GM12864 (cell line): ENCODE measurements at regions not wholly inside any gene's neighbourhood (a gene's known extent, or its start where the extent isn't known, plus 50 kb on each side); places are given as distances from the start of the nearest gene placed in this dataset.
A peak's percentile ranks its signal among the peaks of the same experiment; 100 is the strongest.

ENCODE experiments used
- DNase-seq: peaks from one replicate; pipeline ENCODE4 v3.0.0-alpha.2; 2011; ENCODE audit warnings: low read depth
- H3K4me3 ChIP-seq: 2 replicates; pipeline ENCODE4 v1.5.1; 2011; ENCODE audit warnings: mild to moderate bottlenecking, low read depth, low read length, control low read depth
- CTCF ChIP-seq: IDR thresholded peaks from 2 replicates; pipeline ENCODE4 v1.5.1; 2011; ENCODE audit warnings: low read depth, mild to moderate bottlenecking, moderate library complexity, low read length, control low read depth, inconsistent platforms; ENCODE audit errors: missing control alignments

DNA sequence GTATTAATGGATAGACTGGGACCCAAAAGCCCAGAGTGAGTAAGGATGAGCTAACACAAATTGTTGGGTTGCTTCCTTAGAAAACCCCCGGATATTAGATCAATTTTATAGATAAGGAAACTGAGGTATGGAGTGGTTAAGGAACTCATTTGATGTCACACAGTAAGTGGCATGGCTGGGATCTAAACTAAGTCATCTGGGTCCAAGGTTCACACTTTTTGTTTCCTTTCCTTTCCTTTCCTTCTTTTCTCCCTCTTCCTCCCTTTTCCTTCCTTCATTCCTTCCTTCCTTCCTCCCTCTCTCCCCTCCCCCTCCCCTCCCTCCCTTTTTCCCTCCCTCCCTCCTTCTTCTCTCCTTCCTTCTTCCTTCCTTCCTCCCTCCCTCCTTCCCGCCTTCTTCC lies 469.5 kb downstream of the TYW1 start:
- no peak for TF ChIP-seq CTCF
- no peak for DNase-seq
- H3K4me3 ChIP-seq, result no peak overlapping the region

DNA sequence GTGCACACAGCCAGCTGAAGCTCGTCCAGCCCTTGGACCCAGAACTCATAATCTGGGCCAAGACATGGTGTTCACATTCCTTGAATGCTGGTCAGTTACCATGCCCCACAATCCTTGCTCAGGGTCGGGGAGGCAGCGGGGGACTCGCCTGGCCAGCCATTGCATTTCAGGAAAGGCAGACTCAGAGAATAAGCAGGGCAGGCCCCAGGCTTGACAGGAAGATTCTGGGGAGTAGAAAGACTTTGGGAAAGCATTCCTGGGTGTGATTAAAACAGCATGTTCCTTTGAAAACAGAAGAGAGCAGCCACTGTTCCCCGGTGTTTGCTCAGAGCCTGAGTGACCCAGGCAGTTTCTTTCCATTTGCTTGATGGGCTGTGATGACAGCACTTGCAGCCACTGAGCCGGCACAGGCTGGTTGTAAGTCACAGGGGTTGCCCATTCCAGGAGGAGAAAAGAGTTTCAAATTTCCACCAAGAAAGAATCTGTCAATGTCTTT lies 473.7 kb downstream of the TYW1 start:
- TF ChIP-seq CTCF, result no peak
- H3K4me3 ChIP-seq, result no peak overlapping the region
- no peak for DNase-seq

GRCh38 chr7:67475293-67475692 lies 478.7 kb downstream of the TYW1 start:
- DNase-seq, result no peak
- H3K4me3 ChIP-seq, result no peak overlapping the region
- TF ChIP-seq CTCF, result no peak

DNA sequence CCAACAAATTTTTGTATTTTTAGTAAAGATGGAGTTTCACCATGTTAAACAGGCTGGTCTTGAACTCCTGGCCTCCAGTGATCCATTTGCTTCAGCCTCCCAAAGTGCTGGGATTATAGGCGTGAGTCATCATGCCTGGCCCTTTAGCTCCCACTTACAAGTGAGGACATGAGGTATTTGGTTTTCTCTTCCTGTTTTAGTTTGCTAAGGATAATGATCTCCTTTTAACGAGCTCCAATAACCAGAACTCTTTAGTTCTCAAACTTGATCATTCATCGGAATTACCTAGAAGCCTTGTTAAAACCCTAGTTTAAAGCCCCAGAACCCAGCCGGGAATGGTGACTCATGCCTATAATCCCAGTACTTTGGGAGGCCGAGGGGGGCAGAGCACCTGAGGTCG lies 481.4 kb downstream of the TYW1 start:
- no peak overlapping the region for H3K4me3 ChIP-seq
- TF ChIP-seq CTCF, result no peak
- no peak for DNase-seq

DNA sequence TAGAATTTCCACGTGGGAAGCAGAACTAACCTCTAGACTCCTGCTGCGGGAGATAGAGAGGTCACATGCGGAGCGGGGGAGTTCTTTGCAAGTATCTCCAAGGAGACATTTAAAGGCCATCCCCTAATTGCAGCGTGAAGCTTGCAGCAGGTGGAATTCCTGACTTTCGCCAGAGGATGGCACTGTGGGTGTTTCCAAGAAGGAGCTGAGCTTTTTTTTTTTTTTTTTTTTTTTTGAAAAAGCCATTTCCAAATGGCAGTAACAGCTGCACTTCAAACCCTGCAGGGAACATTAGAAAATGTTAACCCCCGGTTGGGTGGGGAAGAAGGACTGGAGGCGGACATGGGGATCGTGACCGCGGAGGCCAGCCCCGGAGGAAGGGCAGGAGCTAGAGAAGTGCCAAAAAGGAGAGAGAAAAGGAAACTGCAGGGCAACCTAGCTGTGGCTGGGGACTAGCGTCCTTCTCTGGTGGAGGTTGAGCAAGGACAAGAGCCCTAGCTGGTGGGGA lies 487.7 kb downstream of the TYW1 start:
- no peak overlapping the region for H3K4me3 ChIP-seq
- DNase-seq, result no peak
- peak; percentile 60 for TF ChIP-seq CTCF

DNA sequence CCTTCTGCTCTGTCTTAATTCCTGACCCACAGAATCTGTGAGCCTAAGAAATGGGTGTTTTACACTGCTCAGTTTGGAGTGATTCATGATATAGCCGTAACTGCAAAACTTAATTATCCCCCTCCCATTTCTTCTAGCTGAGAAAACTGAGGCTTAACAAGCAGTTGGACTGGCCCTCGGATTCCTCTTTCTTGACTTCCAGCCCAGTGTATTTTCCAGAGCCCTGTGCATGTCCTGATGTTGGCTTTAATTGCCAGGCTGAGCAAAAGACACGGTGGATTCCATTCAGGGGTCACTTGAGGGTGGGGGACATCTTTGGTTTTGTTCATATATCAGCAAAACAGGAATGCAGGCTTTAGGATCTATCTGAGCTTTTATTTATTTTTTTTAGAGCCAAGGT lies 489.8 kb downstream of the TYW1 start:
- no peak overlapping the region for H3K4me3 ChIP-seq
- TF ChIP-seq CTCF, result no peak
- DNase-seq, result no peak

- DNase-seq, result no peak
- TF ChIP-seq CTCF, result no peak
- H3K4me3 ChIP-seq, result no peak overlapping the region
Measured at GRCh38 chr7:67487316-67487715, 490.7 kb downstream of the TYW1 start.
